Right lobe of liver (tissue), 6 donors: ENCODE measurements at regions not wholly inside any gene's neighbourhood (a gene's known extent, or its start where the extent isn't known, plus 50 kb on each side); places are given as distances from the start of the nearest gene placed in this dataset.

Source experiments
- ATAC-seq, 4 donors: fragments of 200-7000 bp; cut with Tn5 transposase; one replicate each; pipeline ENCODE4 v1.9.1; 2020; ENCODE audit warnings: mild to moderate bottlenecking in 4 of 4, moderate library complexity in 4 of 4
- DNase-seq, 3 donors: peaks; one replicate each; pipeline ENCODE4 v3.0.0-alpha.2; 2020
- H3K27ac ChIP-seq, 3 donors: fragments of 200-600 bp; one replicate each; pipeline ENCODE4 v1.8.0; 2022
- H3K27me3 ChIP-seq, 2 donors: fragments of 200-600 bp; one replicate each; pipeline ENCODE4 v1.8.0; 2022
- H3K36me3 ChIP-seq, 4 donors: fragments of 200-600 bp; sonication (generic) in 1 of 4; one replicate each; pipeline versions ENCODE4 v1.5.1 to v1.8.0; 2017 to 2022; ENCODE audit warnings: control low read depth in 1 of 4
- H3K4me1 ChIP-seq, 4 donors: fragments of 200-600 bp; sonication (generic) in 1 of 4; one replicate each; pipeline versions ENCODE4 v1.5.1 to v1.8.0; 2017 to 2022; ENCODE audit warnings: control low read depth in 1 of 4
- H3K4me3 ChIP-seq, 3 donors: fragments of 200-600 bp; one replicate each; pipeline ENCODE4 v1.8.0; 2022
- H3K9me3 ChIP-seq, 4 donors: fragments of 200-600 bp; sonication (generic) in 1 of 4; one replicate each; pipeline versions ENCODE4 v1.5.1 to v1.8.0; 2017 to 2022; ENCODE audit warnings: control low read depth in 1 of 4
- POLR2A ChIP-seq: fragments of 450-650 bp; IDR thresholded peaks from one replicate; pipeline ENCODE4 v1.6.1; 2017; ENCODE audit warnings: antibody characterized with exemption, mild to moderate bottlenecking
- WGBS: methylation state at CpG from one replicate; pipeline ENCODE4 v1.1.6; 2018; ENCODE audit warnings: low coverage, low lambda C conversion rate; ENCODE audit not compliant: insufficient coverage; ENCODE audit errors: missing lambda C conversion rate; 5-methylcytosine and 5-hydroxymethylcytosine counted together
- intact Hi-C, 2 donors: fragments of 100-400 bp; cut with DNase I; formaldehyde crosslinking; loops; one replicate each; pipeline versions ENCODE4 v1.11.2 to v1.14.1; 2022
- TF ChIP-seq, protein P1 (sequence below), 4 donors: fragments of 200-600 bp in 3 of 4; fragments of 450-650 bp in 1 of 4; IDR thresholded peaks; one replicate each; pipeline versions ENCODE4 v1.5.1 to v1.8.0; 2016 to 2022; ENCODE audit warnings: antibody characterized with exemption in 4 of 4, mild to moderate bottlenecking in 2 of 4
- donor health status: DM: no; HTN: yes; CAD: no.
- donor health status: DM: no; HTN: no; CAD: no.
- donor health status: DM: no; HTN: no; CAD: no.
- donor health status: DM: no; HTN: yes; CAD: no.
- donor health status: DM: no; HTN: yes; CAD: no.

- no peaks in the 10 kb centered on the region for H3K9me3 ChIP-seq
- H3K4me1 ChIP-seq = no peaks in the 10 kb centered on the region
- H3K27me3 ChIP-seq = no peaks in the 10 kb centered on the region
- H3K4me3 ChIP-seq = no peak overlapping the region
- TF ChIP-seq, protein P1, sequence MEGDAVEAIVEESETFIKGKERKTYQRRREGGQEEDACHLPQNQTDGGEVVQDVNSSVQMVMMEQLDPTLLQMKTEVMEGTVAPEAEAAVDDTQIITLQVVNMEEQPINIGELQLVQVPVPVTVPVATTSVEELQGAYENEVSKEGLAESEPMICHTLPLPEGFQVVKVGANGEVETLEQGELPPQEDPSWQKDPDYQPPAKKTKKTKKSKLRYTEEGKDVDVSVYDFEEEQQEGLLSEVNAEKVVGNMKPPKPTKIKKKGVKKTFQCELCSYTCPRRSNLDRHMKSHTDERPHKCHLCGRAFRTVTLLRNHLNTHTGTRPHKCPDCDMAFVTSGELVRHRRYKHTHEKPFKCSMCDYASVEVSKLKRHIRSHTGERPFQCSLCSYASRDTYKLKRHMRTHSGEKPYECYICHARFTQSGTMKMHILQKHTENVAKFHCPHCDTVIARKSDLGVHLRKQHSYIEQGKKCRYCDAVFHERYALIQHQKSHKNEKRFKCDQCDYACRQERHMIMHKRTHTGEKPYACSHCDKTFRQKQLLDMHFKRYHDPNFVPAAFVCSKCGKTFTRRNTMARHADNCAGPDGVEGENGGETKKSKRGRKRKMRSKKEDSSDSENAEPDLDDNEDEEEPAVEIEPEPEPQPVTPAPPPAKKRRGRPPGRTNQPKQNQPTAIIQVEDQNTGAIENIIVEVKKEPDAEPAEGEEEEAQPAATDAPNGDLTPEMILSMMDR (IDR thresholded peaks at IDR 0.05) = no peak
- no peak for TF ChIP-seq POLR2A
- H3K36me3 ChIP-seq = no peaks in the 10 kb centered on the region
- ATAC-seq = peak in 3 of 4 donors; percentile 24 to 97 (median 64)
- no peak overlapping the region for H3K27ac ChIP-seq
- peak in 1 of 3 donors; percentile 27 for DNase-seq
- intact Hi-C loops = no loop called here
Measured at GRCh38 chrX:42673301-42673810, 104.6 kb downstream of the PPP1R2C start.

DNA sequence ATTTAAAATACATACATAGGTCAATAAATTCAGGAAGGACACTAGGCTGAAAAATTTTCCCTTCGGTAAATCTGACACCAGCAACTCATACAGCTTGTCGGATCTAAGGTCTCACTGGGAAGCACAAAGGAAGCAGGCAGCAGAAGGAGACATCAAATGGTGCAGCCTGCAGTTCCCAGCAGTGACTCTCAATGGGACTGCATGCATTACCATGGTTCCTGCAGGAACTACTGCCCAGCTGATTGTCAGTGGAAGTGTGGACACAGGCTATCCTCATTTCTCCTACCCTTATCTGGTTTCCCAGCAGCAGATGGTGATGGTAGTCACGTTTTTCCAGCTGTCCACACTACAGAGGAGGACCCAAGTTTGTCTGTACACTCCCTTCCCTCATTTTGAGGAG, 113.3 kb downstream of the PPP1R2C start:
- Histone ChIP-seq H3K4me1 (no peaks in the 10 kb centered on the region), H3K27ac (no peak overlapping the region), H3K9me3 (no peaks in the 10 kb centered on the region), H3K4me3 (no peak overlapping the region), H3K36me3 (no peaks in the 10 kb centered on the region), H3K27me3 (no peaks in the 10 kb centered on the region)
- WGBS = 41% methylated on average over 3 of the region's 3 CpGs
- TF ChIP-seq POLR2A = no peak
- TF ChIP-seq, protein P1 (IDR thresholded peaks at IDR 0.05) = no peak
- DNase-seq (no peak), ATAC-seq (no peak)
- intact Hi-C loops = no loop called here

DNA sequence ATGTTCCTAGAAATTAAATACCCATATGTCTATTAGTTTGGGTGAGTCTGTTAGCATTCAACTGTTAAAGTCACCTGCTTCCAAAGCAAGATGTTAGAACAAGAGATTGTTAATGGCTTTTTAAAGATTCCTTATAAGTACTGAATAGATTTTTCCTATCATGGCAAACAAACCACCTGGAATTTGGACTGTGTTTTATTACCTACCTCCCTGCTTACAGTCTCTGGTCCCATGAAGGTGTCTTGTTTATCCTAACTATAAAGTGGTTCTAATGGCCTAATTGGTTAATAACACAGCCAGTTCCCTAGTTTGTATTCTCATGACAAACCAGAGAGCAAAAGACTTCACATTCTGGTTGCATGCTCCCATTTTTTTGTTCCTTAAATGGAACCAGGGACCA, 149.5 kb downstream of the PPP1R2C start:
- Histone ChIP-seq H3K27ac (no peak overlapping the region), H3K4me3 (no peak overlapping the region), H3K4me1 (no peaks in the 10 kb centered on the region), H3K36me3 (no peaks in the 10 kb centered on the region), H3K9me3 (no peaks in the 10 kb centered on the region), H3K27me3 (no peaks in the 10 kb centered on the region)
- DNase-seq = no peak
- no peak for ATAC-seq
- intact Hi-C loops = no loop called here
- no peak for TF ChIP-seq POLR2A
- TF ChIP-seq, protein P1 (IDR thresholded peaks at IDR 0.05) = no peak

DNA sequence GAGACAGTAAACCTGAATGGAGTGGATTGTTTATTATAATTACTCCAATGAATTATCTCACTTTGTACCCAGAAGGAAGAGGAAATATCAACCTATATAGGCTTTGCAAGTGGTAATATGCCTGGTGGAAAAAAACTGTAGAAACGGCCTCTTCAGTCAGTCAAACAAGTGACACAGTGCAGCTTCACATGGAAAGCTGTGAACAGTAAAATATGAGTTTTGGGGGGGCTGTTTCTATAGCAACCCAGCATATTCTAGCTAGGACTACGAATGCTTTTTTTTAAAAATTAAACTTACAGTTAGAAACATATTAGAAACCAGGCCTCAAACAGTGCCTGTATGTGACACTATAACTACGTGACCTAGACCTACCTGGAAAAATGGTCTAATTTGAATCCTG, 150.1 kb downstream of the PPP1R2C start:
- H3K9me3 ChIP-seq = no peaks in the 10 kb centered on the region
- TF ChIP-seq POLR2A = no peak
- TF ChIP-seq, protein P1 (IDR thresholded peaks at IDR 0.05) = no peak
- WGBS = 49% methylated on average over 3 of the region's 3 CpGs
- DNase-seq (no peak), ATAC-seq (no peak)
- no peaks in the 10 kb centered on the region for H3K27me3 ChIP-seq
- H3K4me1 ChIP-seq = no peaks in the 10 kb centered on the region
- intact Hi-C loops = no loop called here
- no peaks in the 10 kb centered on the region for H3K36me3 ChIP-seq
- no peak overlapping the region for H3K4me3 ChIP-seq
- H3K27ac ChIP-seq = no peak overlapping the region

GRCh38 chrX:42624524-42624923, 153.4 kb downstream of the PPP1R2C start:
- no peak for DNase-seq
- Histone ChIP-seq H3K4me1 (no peaks in the 10 kb centered on the region), H3K27me3 (no peaks in the 10 kb centered on the region), H3K4me3 (no peak overlapping the region), H3K9me3 (no peaks in the 10 kb centered on the region), H3K36me3 (no peaks in the 10 kb centered on the region), H3K27ac (no peak overlapping the region)
- ATAC-seq = no peak
- intact Hi-C loops = no loop called here
- TF ChIP-seq, protein P1 (IDR thresholded peaks at IDR 0.05) = no peak
- no peak for TF ChIP-seq POLR2A
- WGBS = 64% methylated on average over 1 of the region's 1 CpG
